Fibroblast of skin of scalp (primary cell): ENCODE measurements at regions not wholly inside any gene's neighbourhood (a gene's known extent, or its start where the extent isn't known, plus 50 kb on each side); places are given as distances from the start of the nearest gene placed in this dataset.
"Not testable (repeated sequence)": the region's sequence is repeated elsewhere in the genome, so short reads cannot be mapped to it uniquely, and the experiment has no call there.

ENCODE experiments used
- DNase-seq: peaks from one replicate; pipeline ENCODE4 v3.0.0-alpha.2; 2013

GRCh38 chr5:117604845-117605244, 1030.2 kb upstream of the SEMA6A start:
- no peak for DNase-seq

- not testable (repeated sequence) for DNase-seq
Measured at GRCh38 chr5:117599811-117600210, 1025.2 kb upstream of the SEMA6A start.

- peak; percentile 42 for DNase-seq
Measured at GRCh38 chr5:117594166-117594565, 1019.5 kb upstream of the SEMA6A start.

- DNase-seq = peak; percentile 18
Measured at GRCh38 chr5:117590944-117591343, 1016.3 kb upstream of the SEMA6A start.

GRCh38 chr5:117588611-117589010, 1014.0 kb upstream of the SEMA6A start:
- peak; percentile 9 for DNase-seq

- no peak for DNase-seq
Measured at GRCh38 chr5:117587111-117587510, 1012.5 kb upstream of the SEMA6A start.

- DNase-seq = no peak
Measured at GRCh38 chr5:117568622-117569021, 994.0 kb upstream of the SEMA6A start.

GRCh38 chr5:117568126-117568525, 993.5 kb upstream of the SEMA6A start:
- no peak for DNase-seq

GRCh38 chr5:117562647-117563046, 988.0 kb upstream of the SEMA6A start:
- DNase-seq = no peak

GRCh38 chr5:117561531-117561930, 986.9 kb upstream of the SEMA6A start:
- DNase-seq = no peak

- no peak for DNase-seq
Measured at GRCh38 chr5:117559005-117559844, 984.6 kb upstream of the SEMA6A start.

GRCh38 chr5:117551236-117551635, 976.6 kb upstream of the SEMA6A start:
- DNase-seq = no peak

- DNase-seq = no peak
Measured at GRCh38 chr5:117547192-117547591, 972.6 kb upstream of the SEMA6A start.

- DNase-seq = no peak
Measured at GRCh38 chr5:117539692-117540091, 965.1 kb upstream of the SEMA6A start.

- DNase-seq = no peak
Measured at GRCh38 chr5:117533792-117534191, 959.2 kb upstream of the SEMA6A start.

- not testable (repeated sequence) for DNase-seq
Measured at GRCh38 chr5:117533051-117533670, 958.5 kb upstream of the SEMA6A start.

- no peak for DNase-seq
Measured at GRCh38 chr5:117519957-117520500, 945.4 kb upstream of the SEMA6A start.

GRCh38 chr5:117504305-117504704, 929.7 kb upstream of the SEMA6A start:
- DNase-seq = peak; percentile 7

GRCh38 chr5:117497601-117498000, 923.0 kb upstream of the SEMA6A start:
- peak; percentile 24 for DNase-seq

- DNase-seq = no peak
Measured at GRCh38 chr5:117496801-117497200, 922.2 kb upstream of the SEMA6A start.

- peak; percentile 29 for DNase-seq
Measured at GRCh38 chr5:117494188-117494587, 919.6 kb upstream of the SEMA6A start.

GRCh38 chr5:117488976-117489500, 914.4 kb upstream of the SEMA6A start:
- no peak for DNase-seq

- DNase-seq = no peak
Measured at GRCh38 chr5:117487556-117487955, 912.9 kb upstream of the SEMA6A start.
